NCI-H2171 (cell line): ENCODE measurements at regions not wholly inside any gene's neighbourhood (a gene's known extent, or its start where the extent isn't known, plus 50 kb on each side); places are given as distances from the start of the nearest gene placed in this dataset.
"Not testable (repeated sequence)": the region's sequence is repeated elsewhere in the genome, so short reads cannot be mapped to it uniquely, and the experiment has no call there.

Experiments used
- DNase-seq: peaks from one replicate; lab custom pipeline; 2025; lab: John Stamatoyannopoulos, UW

- not testable (repeated sequence) for DNase-seq
These were observed 597.6 kb downstream of the ZEB2 start for GRCh38 chr2:143922261-143922830.

DNA sequence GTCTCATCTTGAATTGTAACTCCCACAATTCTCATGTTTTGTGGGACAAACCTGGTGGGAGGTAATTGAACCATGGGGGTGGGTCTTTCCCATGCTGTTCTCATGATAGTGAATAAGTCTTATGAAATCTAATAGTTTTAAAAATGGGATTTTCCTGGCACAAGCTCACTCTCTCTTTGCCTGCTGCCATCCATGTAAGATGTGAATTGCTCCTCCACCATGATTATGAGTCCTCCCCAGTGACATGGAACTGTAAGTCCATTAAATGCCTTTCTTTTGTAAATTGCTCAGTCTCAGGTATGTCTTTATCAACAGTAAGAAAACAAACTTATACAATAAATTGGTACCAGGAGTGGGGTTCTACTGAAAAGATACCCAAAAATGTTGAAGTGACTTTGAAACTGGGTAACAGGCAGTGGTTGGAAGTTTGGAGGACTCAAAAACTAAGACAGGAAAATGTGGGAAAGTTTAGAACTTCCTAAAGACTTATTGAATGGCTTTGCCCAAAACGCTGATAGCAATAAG, 601.4 kb downstream of the ZEB2 start:
- DNase-seq, result no peak

DNA sequence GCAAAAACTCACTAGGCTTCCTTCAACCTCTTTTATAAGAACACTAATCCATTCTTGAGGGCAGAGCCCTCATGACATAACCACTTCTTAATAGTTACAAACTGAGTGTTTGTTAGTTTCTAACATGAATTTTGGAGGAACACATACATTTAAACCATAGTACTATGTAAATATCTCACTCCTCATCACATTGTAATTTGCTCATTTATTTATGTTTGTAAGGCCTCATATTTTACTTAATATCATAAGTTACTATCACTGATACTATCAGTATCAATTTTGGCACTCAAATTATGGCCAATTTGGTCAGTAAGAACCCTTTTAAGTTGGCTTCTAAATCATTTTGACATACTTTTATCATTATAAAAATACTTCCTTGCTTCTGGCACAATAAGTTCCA, 603.1 kb downstream of the ZEB2 start:
- no peak for DNase-seq

DNA sequence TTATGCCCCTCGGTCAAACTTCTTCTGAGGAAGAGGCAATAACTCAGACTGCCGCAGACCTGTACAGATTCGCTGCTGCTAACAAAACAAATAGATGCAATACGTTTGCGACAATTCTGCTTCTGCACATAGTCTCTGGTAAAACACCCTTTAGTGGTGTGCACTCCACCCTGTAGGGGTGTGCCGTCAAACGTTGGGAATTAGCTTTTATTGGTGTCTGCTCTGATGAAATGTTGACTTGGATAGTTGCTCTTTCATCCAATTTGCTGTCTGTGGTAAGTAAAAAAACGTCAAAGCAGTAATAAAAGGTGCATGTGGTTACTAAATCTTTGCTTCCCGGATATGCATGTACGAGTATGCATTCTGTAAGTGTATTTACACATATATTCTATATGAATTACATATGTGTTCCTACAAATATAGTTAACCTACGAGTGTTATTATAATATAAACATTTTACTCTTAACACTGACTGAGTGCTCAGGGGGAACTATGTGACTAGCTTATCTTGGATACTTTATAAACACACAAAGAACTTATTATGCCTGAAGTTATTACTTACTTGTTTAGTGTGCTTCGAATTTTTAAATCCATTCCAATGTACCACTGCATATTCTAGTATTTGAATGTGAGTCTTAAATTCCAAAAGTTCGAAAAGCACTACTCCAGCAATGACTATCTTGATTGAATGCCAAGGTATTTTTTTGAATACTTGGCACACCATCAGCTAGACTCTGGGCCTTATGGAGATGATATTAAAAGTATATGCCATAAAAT, 610.2 kb downstream of the ZEB2 start:
- no peak for DNase-seq

GRCh38 chr2:143908843-143909242, 611.1 kb downstream of the ZEB2 start:
- no peak for DNase-seq

DNA sequence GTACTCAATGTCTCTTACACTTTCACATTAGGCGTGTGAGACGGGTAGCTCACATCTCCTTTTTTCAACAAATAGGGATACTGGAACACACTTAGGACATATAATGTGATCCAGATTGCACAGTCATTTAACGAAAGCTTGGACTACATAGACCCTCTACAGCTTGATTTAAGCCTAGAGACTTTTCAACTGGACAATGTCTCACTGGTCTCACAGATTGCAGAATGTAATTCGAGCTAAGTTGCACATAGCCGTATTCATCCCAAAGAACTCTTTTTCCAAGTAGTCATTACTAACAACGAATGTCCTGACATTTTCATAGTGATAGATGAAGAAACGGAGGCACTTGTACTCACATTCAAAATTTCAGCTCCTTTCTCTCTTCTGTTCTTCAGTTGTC, 612.1 kb downstream of the ZEB2 start:
- DNase-seq, result no peak

DNA sequence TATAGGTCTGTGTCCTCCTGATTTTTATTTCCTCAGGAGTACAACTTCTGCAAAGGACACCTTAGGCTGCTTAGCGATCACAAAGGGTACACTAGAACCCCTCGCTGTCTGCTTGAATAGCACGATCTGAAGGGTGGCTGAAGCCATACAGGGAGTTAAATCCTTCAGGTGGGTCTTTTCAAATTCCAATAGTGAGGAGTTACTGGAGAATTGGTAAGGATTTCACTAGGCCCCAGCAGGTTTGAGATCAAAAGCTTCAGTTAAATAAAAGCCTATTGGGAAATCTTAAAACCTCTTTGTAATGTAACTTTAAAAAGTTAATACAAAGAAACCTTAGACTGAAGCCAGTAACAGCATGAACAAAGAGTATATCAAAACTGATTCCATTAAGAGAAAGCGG, 613.1 kb downstream of the ZEB2 start:
- no peak for DNase-seq

GRCh38 chr2:143905587-143905986, 614.3 kb downstream of the ZEB2 start:
- no peak for DNase-seq

- no peak for DNase-seq
These were observed 616.6 kb downstream of the ZEB2 start for GRCh38 chr2:143903172-143903856.

DNA sequence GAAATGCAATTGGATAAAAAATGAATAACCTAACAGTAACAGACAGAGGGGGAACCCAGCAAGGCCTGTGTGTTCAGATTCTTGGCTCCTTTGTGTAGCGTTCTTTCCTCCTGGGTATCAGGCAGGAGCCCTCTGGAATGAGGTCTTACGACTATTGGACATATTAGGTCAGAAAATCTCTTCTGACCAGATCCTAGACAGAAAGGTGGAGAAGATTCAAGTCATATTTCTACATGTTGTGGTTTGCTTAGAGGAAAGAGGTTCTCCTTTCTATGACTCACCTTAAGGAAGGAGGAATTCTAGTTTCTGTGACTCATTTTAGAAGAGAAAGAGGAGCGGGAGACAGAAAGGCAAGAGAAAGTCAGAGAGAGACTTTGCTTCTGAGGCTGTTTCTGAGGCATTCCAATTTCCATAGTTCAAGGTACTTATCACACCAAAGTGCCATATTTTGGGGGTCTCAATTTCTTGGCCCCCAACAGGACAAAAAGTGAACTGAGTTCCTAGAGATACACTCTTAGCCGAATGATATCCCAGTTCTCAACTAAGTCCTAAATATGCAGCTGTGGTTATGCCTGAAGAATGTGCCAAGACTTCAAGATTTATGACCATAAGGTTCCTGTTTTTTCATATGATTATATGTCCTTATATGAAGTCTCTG, 618.6 kb downstream of the ZEB2 start:
- no peak for DNase-seq

DNA sequence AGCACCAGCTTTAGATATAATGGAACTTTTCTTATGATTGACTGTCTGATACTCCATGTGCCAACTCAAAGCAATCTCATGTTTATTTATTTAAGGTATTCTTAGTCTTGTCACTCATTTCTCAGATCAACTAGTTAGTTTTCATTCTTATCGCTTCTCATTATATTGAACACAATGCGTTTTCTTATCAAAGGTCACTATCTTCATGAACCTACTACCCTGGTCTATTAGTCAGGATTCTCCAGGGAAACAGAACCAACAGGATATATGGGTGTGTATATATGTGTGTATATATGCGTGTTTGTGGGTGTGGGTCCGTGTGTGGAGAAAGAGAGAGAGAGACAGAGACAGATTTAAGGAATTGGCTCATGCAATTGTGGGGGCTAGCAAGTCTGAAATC, 619.9 kb downstream of the ZEB2 start:
- no peak for DNase-seq

DNA sequence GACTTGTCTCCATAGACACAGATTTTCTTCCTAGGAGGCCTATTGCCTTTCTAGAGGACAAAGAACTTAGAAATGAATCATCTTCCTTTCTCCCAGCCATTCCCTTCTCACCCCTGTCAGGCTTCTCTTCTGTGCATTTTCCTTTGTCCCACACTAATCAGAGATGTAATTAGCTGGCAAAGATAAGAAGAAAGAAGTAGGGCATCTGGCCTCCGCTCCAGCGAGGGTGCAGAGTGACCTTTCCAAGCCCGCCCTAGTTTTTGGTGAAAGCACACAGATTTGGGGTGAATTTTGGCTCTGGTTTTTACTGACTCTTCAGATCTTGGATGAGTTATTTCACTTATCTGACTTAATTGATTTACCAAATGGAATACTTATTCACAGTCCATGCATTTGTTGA, 626.5 kb downstream of the ZEB2 start:
- no peak for DNase-seq

DNA sequence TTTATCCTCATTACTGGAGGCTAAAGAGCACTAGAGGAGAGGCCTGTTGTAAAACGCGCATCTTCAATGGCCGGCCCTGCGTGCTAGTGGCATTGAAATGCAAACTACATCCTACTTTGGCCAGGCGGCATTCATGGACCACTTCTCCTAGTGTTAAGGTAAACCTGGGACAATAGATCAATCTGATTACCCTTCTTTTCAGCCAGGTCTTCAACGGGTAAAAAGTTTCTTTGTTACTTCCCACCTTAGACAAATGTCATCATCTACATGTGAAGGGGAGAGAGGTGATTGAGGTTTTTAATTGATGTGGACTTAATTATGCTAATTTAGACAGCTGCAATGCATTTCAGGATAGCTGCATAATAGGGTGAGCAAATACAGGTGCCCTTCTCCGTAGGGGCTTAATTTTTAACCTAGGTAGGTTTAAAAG, 628.0 kb downstream of the ZEB2 start:
- DNase-seq, result no peak

GRCh38 chr2:143890798-143891197, 629.1 kb downstream of the ZEB2 start:
- DNase-seq, result no peak

- DNase-seq, result no peak
These were observed 630.7 kb downstream of the ZEB2 start for GRCh38 chr2:143889216-143889615.

- DNase-seq, result no peak
These were observed 634.5 kb downstream of the ZEB2 start for GRCh38 chr2:143885461-143885860.

- DNase-seq, result peak; percentile 94
These were observed 638.7 kb downstream of the ZEB2 start for GRCh38 chr2:143881246-143881645.

DNA sequence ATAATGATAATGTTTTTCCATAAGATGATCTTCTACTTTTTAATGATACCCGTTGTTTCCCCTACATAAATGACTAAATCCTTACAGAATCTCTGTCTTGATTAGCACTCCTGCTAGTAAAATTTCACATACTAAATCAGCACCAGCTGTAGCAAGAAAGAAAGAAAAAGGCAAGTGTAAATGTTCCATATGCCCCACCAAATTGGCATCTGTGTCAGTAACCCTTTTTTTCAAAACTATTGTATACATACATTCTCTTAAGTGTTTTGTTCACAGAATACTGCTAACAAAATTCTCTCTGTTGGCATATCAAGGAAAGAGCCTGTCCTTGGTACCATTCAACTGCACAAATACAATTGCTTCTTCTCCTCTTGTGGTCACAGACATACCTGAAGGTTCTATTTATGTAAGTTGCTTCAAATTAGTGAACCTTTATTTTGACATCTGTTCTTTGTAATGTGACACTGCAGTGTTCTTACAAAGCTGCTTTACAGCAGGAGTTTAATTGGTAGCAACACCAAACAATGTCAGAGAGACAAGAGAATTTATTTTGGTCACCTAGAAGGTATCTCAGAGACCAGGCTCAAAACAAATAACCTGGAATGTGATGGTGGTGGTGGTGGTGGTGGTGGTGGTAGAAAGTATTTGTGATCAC, 641.9 kb downstream of the ZEB2 start:
- peak; percentile 86 for DNase-seq

- peak; percentile 91 for DNase-seq
These were observed 642.9 kb downstream of the ZEB2 start for GRCh38 chr2:143877056-143877455.

GRCh38 chr2:143875295-143876233, 644.4 kb downstream of the ZEB2 start:
- DNase-seq, result no peak

DNA sequence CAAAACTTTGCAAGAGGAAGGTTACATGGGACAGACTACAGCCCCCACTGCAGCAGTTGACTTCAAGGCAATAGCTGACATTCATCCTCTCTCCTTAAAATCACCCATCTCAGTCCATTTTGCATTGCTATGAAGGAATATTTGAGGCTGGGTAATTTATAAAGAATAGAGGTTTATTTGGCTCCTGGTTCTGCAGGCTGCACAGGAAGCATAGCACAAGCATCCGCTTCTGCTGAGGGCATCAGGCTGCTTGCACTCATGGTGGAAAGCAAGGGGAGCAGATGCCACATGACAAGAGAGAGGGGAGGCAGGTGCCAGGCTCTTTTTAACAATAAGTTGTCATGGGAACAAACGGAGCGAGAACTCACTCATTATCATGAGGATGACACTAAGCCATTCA, 646.0 kb downstream of the ZEB2 start:
- DNase-seq, result no peak
